Liver (tissue), 8 donors: ENCODE measurements at regions not wholly inside any gene's neighbourhood (a gene's known extent, or its start where the extent isn't known, plus 50 kb on each side); places are given as distances from the start of the nearest gene placed in this dataset.

ENCODE experiments used
- DNase-seq: peaks from one replicate; pipeline ENCODE4 v3.0.0-alpha.2; 2017; ENCODE audit warnings: low spot score
- H3K27ac ChIP-seq, 2 donors: one replicate each; pipeline ENCODE4 v1.7.0; 2013; ENCODE audit warnings: inconsistent platforms in 2 of 2, low read length in 2 of 2, control low read depth in 1 of 2, low read depth in 1 of 2, mild to moderate bottlenecking in 1 of 2
- H3K27me3 ChIP-seq, 4 donors: one replicate each; pipeline versions ENCODE4 v1.6.1 to v1.7.0; 2013; ENCODE audit warnings: low read length in 3 of 4, inconsistent platforms in 1 of 4, mild to moderate bottlenecking in 1 of 4, moderate library complexity in 1 of 4; ENCODE audit not compliant: control insufficient read depth in 4 of 4, insufficient read depth in 4 of 4
- H3K36me3 ChIP-seq, 4 donors: one replicate each; pipeline versions ENCODE4 v1.6.1 to v1.7.0; 2013; ENCODE audit warnings: low read length in 3 of 4, mild to moderate bottlenecking in 3 of 4, low read depth in 1 of 4, moderate library complexity in 1 of 4; ENCODE audit not compliant: control insufficient read depth in 4 of 4, insufficient read depth in 3 of 4
- H3K4me1 ChIP-seq, 4 donors: one replicate each; pipeline versions ENCODE4 v1.6.1 to v1.7.0; 2013; ENCODE audit warnings: low read length in 3 of 4, mild to moderate bottlenecking in 3 of 4, moderate library complexity in 1 of 4; ENCODE audit not compliant: control insufficient read depth in 4 of 4, insufficient read depth in 4 of 4
- H3K4me3 ChIP-seq, 3 donors: one replicate each; pipeline versions ENCODE4 v1.6.1 to v1.7.0; 2013; ENCODE audit warnings: low read length in 3 of 3, control low read depth in 1 of 3, low read depth in 1 of 3, mild to moderate bottlenecking in 1 of 3
- H3K9ac ChIP-seq, 2 donors: one replicate each; pipeline ENCODE4 v1.7.0; 2013; ENCODE audit warnings: low read length in 2 of 2, mild to moderate bottlenecking in 2 of 2, moderate library complexity in 2 of 2, control low read depth in 1 of 2, low read depth in 1 of 2
- H3K9me3 ChIP-seq, 4 donors: one replicate each; pipeline versions ENCODE4 v1.6.1 to v1.7.0; 2013; ENCODE audit warnings: low read length in 3 of 4; ENCODE audit not compliant: control insufficient read depth in 4 of 4
- FOXA1 ChIP-seq: IDR thresholded peaks from 2 replicates; pipeline ENCODE4 v1.6.1; 2016; ENCODE audit warnings: antibody characterized with exemption
- FOXA2 ChIP-seq: IDR thresholded peaks from 2 replicates; pipeline ENCODE4 v1.6.1; 2016; ENCODE audit warnings: antibody characterized with exemption
- GABPA ChIP-seq, 2 donors: IDR thresholded peaks in 1 of 2; conservative IDR thresholded peaks in 1 of 2; 2 replicates each; pipeline ENCODE4 v1.6.1; 2016; ENCODE audit warnings: antibody characterized with exemption in 2 of 2, mild to moderate bottlenecking in 1 of 2, moderate library complexity in 1 of 2
- HNF4A ChIP-seq, 2 donors: conservative IDR thresholded peaks; 2 replicates each; pipeline ENCODE4 v1.6.1; 2016; ENCODE audit warnings: antibody characterized with exemption in 2 of 2, mild to moderate bottlenecking in 2 of 2
- HNF4G ChIP-seq: IDR thresholded peaks from 2 replicates; pipeline ENCODE4 v1.6.1; 2016; ENCODE audit warnings: antibody characterized with exemption
- JUND ChIP-seq, 2 donors: IDR thresholded peaks; 2 replicates each; pipeline ENCODE4 v1.6.1; 2016; ENCODE audit warnings: antibody characterized with exemption in 2 of 2
- NR2F2 ChIP-seq: IDR thresholded peaks from 2 replicates; pipeline ENCODE4 v1.6.1; 2016; ENCODE audit warnings: antibody characterized with exemption
- RAD21 ChIP-seq, 2 donors: IDR thresholded peaks; 2 replicates each; pipeline ENCODE4 v1.6.1; 2016; ENCODE audit warnings: antibody characterized with exemption in 2 of 2, mild to moderate bottlenecking in 2 of 2
- REST ChIP-seq: IDR thresholded peaks from 2 replicates; pipeline ENCODE4 v1.6.1; 2016; ENCODE audit warnings: antibody characterized with exemption, mild to moderate bottlenecking
- RXRA ChIP-seq, 2 donors: IDR thresholded peaks; 2 replicates each; pipeline ENCODE4 v1.6.1; 2017 to 2018; ENCODE audit warnings: antibody characterized with exemption in 2 of 2, mild to moderate bottlenecking in 1 of 2
- SP1 ChIP-seq: IDR thresholded peaks from 2 replicates; pipeline ENCODE4 v1.6.1; 2018; ENCODE audit warnings: antibody characterized with exemption, mild to moderate bottlenecking
- TAF1 ChIP-seq: conservative IDR thresholded peaks from 2 replicates; pipeline ENCODE4 v1.6.1; 2016; ENCODE audit warnings: antibody characterized with exemption, mild to moderate bottlenecking
- YY1 ChIP-seq: IDR thresholded peaks from 2 replicates; pipeline ENCODE4 v1.6.1; 2016; ENCODE audit warnings: antibody characterized with exemption, mild to moderate bottlenecking
- WGBS: extraction: QIAGEN DNeasy Blood & Tissue Kit; methylation state at CpG from one replicate; pipeline ENCODE4 v1.1.7; 2013; 5-methylcytosine and 5-hydroxymethylcytosine counted together
- TF ChIP-seq, protein P1 (sequence below): IDR thresholded peaks from 2 replicates; pipeline ENCODE4 v1.6.1; 2016; ENCODE audit warnings: antibody characterized with exemption
- TF ChIP-seq, protein P2 (sequence below): fragments of 150-350 bp; IDR thresholded peaks from 2 replicates; pipeline ENCODE4 v1.5.1; 2017; ENCODE audit warnings: improper control_type of control experiment, low read depth, low read length; ENCODE audit not compliant: missing input control
- TF ChIP-seq, protein P3 (sequence below): IDR thresholded peaks from 2 replicates; pipeline ENCODE4 v1.6.1; 2016; ENCODE audit warnings: antibody characterized with exemption
- TF ChIP-seq, protein P4 (sequence below): IDR thresholded peaks from 2 replicates; pipeline ENCODE4 v1.6.1; 2016; ENCODE audit warnings: antibody characterized with exemption
- donor health status: healthy.
- donor health status: healthy.
- donor health status: healthy.
- donor health status: healthy.
- donor health status: healthy.

GRCh38 chr9:89920951-89921350, 316.1 kb downstream of the GADD45G start:
- TF ChIP-seq HNF4G (no peak), FOXA2 (no peak), JUND (IDR thresholded peaks at IDR 0.05) (no peak), YY1 (no peak), NR2F2 (no peak), TAF1 (no peak), RXRA (IDR thresholded peaks at IDR 0.05) (no peak), REST (no peak), FOXA1 (no peak)
- TF ChIP-seq, protein P1, sequence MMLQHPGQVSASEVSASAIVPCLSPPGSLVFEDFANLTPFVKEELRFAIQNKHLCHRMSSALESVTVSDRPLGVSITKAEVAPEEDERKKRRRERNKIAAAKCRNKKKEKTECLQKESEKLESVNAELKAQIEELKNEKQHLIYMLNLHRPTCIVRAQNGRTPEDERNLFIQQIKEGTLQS, result no peak
- TF ChIP-seq, protein P2, sequence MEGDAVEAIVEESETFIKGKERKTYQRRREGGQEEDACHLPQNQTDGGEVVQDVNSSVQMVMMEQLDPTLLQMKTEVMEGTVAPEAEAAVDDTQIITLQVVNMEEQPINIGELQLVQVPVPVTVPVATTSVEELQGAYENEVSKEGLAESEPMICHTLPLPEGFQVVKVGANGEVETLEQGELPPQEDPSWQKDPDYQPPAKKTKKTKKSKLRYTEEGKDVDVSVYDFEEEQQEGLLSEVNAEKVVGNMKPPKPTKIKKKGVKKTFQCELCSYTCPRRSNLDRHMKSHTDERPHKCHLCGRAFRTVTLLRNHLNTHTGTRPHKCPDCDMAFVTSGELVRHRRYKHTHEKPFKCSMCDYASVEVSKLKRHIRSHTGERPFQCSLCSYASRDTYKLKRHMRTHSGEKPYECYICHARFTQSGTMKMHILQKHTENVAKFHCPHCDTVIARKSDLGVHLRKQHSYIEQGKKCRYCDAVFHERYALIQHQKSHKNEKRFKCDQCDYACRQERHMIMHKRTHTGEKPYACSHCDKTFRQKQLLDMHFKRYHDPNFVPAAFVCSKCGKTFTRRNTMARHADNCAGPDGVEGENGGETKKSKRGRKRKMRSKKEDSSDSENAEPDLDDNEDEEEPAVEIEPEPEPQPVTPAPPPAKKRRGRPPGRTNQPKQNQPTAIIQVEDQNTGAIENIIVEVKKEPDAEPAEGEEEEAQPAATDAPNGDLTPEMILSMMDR, result no peak
- TF ChIP-seq, protein P3, sequence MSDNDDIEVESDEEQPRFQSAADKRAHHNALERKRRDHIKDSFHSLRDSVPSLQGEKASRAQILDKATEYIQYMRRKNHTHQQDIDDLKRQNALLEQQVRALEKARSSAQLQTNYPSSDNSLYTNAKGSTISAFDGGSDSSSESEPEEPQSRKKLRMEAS, result no peak
- DNase-seq, result peak; percentile 16

GRCh38 chr9:89922099-89922498, 317.3 kb downstream of the GADD45G start:
- no peak for DNase-seq
- TF ChIP-seq, protein P1, result no peak
- TF ChIP-seq SP1 (no peak), NR2F2 (no peak), JUND (IDR thresholded peaks at IDR 0.05) (no peak), REST (no peak), FOXA2 (no peak), GABPA (IDR thresholded peaks at IDR 0.05 in 1 of 2, conservative IDR thresholded peaks at IDR 0.05 in 1 of 2) (no peak), TAF1 (no peak), RAD21 (IDR thresholded peaks at IDR 0.05) (no peak), HNF4G (no peak), HNF4A (conservative IDR thresholded peaks at IDR 0.05) (no peak), YY1 (no peak)
- TF ChIP-seq, protein P2, result no peak
- TF ChIP-seq, protein P3, result no peak
- TF ChIP-seq, protein P4, sequence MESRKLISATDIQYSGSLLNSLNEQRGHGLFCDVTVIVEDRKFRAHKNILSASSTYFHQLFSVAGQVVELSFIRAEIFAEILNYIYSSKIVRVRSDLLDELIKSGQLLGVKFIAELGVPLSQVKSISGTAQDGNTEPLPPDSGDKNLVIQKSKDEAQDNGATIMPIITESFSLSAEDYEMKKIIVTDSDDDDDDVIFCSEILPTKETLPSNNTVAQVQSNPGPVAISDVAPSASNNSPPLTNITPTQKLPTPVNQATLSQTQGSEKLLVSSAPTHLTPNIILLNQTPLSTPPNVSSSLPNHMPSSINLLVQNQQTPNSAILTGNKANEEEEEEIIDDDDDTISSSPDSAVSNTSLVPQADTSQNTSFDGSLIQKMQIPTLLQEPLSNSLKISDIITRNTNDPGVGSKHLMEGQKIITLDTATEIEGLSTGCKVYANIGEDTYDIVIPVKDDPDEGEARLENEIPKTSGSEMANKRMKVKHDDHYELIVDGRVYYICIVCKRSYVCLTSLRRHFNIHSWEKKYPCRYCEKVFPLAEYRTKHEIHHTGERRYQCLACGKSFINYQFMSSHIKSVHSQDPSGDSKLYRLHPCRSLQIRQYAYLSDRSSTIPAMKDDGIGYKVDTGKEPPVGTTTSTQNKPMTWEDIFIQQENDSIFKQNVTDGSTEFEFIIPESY, result no peak

More at GRCh38 chr9:89920951-89921350, 316.1 kb downstream of the GADD45G start:
- Histone ChIP-seq H3K36me3 (no peaks in the 10 kb centered on the region), H3K9ac (no peak overlapping the region), H3K27ac (no peak overlapping the region), H3K4me1 (peaks cover 6 to 18% (median 14%) of the 10 kb centered on the region in 4 donors), H3K27me3 (no peaks in the 10 kb centered on the region), H3K9me3 (no peaks in the 10 kb centered on the region), H3K4me3 (no peak overlapping the region)
- WGBS, result 91% methylated on average over 8 of the region's 8 CpGs

More at GRCh38 chr9:89922099-89922498, 317.3 kb downstream of the GADD45G start:
- H3K27ac ChIP-seq, result no peak overlapping the region
- no peak overlapping the region for H3K9ac ChIP-seq
- WGBS, result 91% methylated on average over 7 of the region's 7 CpGs
- H3K4me3 ChIP-seq, result no peak overlapping the region
- H3K27me3 ChIP-seq, result no peaks in the 10 kb centered on the region
- peaks cover 8 to 28% (median 25%) of the 10 kb centered on the region in 4 donors for H3K4me1 ChIP-seq
- H3K36me3 ChIP-seq, result no peaks in the 10 kb centered on the region
- no peaks in the 10 kb centered on the region for H3K9me3 ChIP-seq
